Non-pigmented ciliary epithelial cell (primary cell): ENCODE measurements at regions not wholly inside any gene's neighbourhood (a gene's known extent, or its start where the extent isn't known, plus 50 kb on each side); places are given as distances from the start of the nearest gene placed in this dataset.
"Not testable (repeated sequence)": the region's sequence is repeated elsewhere in the genome, so short reads cannot be mapped to it uniquely, and the experiment has no call there.

Experiments used
- DNase-seq: peaks from one replicate; pipeline ENCODE4 v3.0.0-alpha.2; 2010; ENCODE audit warnings: low read depth

GRCh38 chrY:18912846-18913245 lies 139.3 kb upstream of the HSFY2 start:
- DNase-seq: no peak

GRCh38 chrY:18909846-18910245 lies 136.3 kb upstream of the HSFY2 start:
- no peak for DNase-seq

GRCh38 chrY:18906198-18906597 lies 132.7 kb upstream of the HSFY2 start:
- DNase-seq: not testable (repeated sequence)

DNA sequence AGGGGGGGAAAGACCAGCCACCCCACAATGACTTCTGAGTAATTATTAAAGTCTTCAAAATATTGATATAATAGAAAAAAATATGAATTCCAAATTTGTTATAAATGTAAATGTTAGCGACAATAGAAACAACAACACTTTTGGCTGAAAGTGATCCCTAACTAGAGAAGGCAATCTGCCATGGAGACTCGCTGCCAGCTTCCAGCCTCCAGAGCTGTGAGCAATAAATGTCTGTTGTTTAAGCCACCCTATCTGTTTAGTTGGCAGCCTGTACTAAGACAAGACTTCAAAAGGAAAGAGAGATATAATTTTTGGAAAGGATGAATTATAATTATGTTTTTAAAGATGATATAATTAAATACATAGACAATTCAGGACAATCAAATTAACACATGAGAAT lies 130.8 kb upstream of the HSFY2 start:
- DNase-seq: no peak

DNA sequence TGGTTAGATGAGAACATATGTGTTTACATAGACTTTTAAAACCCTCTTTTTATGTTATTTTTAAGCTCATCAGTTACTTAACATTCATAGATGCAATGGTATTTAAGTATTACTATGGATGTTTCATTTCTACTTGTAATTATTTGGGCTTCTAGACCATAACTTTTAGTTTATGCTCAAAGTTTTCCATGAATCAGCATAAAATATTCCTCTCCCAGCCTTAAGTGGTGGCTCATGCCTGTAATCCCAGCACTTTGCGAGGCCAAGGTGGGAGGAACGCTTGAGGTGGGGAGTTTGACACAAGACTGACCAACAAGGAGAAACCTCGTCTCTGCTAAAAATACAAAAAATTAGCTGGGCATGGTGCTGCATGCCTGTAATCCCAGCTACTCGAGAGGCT lies 118.5 kb upstream of the HSFY2 start:
- no peak for DNase-seq

- DNase-seq: no peak
These were observed 116.0 kb upstream of the HSFY2 start for GRCh38 chrY:18889548-18889947.

DNA sequence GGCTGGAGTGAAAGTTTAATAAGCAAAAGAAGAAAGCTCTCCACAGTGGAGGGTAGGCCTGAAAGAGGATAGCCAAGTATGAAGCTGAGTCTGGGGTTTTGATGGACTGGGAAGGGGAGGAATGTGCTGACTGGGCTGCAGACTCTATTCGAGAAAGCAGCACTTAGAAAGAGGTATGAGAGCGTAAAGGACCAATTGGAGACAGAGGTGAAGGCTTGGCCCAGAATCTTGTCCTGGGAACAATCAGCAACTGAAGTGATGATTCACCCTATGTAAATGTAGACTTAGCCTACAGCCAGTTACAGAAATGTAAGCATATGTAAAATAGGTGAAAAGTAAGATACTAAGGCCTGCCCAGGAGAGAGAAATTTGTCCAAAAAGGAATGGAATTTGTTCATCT lies 111.2 kb upstream of the HSFY2 start:
- peak; percentile 34 for DNase-seq

- DNase-seq: not testable (repeated sequence)
These were observed 95.6 kb upstream of the HSFY2 start for GRCh38 chrY:18869145-18869544.

DNA sequence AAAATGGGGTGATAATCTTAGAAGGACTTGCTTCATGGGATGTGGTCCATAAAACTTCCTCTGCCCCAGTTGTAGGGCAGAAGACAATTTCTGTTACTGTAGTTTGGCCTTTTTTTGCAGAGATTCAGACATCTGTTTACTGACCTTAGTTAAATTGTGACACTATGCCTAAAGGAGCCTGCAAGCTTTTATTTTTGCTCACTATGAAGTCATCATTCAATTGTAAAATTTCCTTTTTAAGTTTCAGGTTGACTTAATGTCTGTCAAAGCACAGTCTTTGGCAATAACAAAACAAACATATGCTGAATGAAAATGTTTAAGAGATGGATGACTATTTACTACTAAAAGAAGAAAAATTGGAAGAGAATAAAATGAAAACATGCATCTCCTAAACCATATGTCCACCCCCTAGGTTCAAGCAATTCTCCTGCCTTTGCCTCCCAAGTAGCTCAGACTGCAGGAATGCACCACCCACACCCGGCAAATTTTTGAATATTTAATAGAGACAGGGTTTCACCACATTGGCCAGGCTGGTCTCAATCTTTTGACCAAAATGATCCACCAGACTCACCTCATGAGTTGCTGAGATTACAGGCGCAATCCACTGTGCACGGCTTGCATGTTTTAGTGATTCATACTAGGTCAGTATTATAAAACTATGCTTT lies 93.5 kb upstream of the HSFY2 start:
- DNase-seq: not testable (repeated sequence)

- DNase-seq: not testable (repeated sequence)
These were observed 87.3 kb upstream of the HSFY2 start for GRCh38 chrY:18860856-18861255.

DNA sequence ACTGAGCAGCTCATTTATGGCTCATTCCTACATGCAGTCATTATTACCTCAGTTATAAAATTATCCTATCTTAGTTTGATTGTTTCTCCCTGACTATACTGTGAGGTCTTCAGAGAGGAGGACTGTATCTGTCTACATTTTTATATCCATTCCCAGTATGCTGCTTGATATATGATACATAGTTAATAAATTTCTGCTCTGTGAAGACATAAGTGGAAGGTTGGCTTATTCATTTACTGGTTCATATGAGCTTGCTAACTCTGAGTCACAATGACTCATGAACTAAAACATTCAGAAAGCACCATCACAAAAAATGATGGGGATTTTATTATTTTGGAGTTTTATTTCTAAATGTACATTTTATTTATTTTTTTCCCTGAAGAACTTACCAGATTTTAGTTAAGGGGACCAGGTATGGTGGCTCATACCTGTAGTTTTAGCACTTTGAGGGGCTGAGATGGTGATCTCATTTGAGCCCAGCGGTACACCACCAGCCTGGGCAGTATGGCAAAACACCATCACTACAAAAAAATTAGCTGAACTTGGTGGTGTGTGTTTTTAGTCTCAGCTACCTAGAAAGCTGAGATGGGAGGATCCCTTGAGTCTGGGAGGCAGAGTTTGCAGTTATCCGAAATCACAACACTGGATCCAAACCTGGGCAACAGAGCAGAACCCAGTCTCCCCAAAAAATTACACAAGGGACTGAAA lies 85.1 kb upstream of the HSFY2 start:
- DNase-seq: not testable (repeated sequence)

GRCh38 chrY:18855184-18855583 lies 81.6 kb upstream of the HSFY2 start:
- not testable (repeated sequence) for DNase-seq

- not testable (repeated sequence) for DNase-seq
These were observed 79.8 kb upstream of the HSFY2 start for GRCh38 chrY:18853323-18853722.

DNA sequence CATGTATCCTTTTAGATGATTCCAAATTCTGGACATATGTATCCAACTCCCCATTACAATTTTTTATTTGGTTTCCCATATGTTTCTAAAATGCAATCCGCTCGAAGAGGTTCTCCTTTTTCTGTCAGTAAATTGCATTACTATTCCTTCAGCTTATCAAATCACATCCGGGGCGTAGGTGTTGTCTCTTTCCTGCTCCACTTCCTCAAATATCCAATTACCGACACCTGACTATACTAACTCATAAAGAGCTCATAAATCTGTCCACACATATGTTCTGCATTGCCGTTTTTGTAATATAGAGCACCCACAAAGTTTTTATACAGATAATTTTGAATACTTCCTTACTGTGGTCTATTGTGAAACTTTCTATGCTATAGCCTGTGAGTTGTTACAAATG lies 63.1 kb upstream of the HSFY2 start:
- not testable (repeated sequence) for DNase-seq
